Endometrium (tissue), 2 donors: ENCODE measurements at regions not wholly inside any gene's neighbourhood (a gene's known extent, or its start where the extent isn't known, plus 50 kb on each side); places are given as distances from the start of the nearest gene placed in this dataset.
"Not testable (repeated sequence)": the region's sequence is repeated elsewhere in the genome, so short reads cannot be mapped to it uniquely, and the experiment has no call there.

Experiments used
- FAIRE-seq: peaks from 2 replicates; lab custom pipeline; 2012; peaks lifted over from hg19 to GRCh38; lab: Jason Lieb, UNC
- donor health status: control.
- donor health status: control.

GRCh38 chr1:148264374-148265276, 112.5 kb upstream of the NBPF11 start:
- FAIRE-seq = no peak

GRCh38 chr1:148263906-148264255, 111.8 kb upstream of the NBPF11 start:
- no peak for FAIRE-seq

- no peak for FAIRE-seq
Measured at GRCh38 chr1:148263128-148263905, 111.2 kb upstream of the NBPF11 start.

- not testable (repeated sequence) for FAIRE-seq
Measured at GRCh38 chr1:148261684-148262083, 109.6 kb upstream of the NBPF11 start.

- FAIRE-seq = not testable (repeated sequence)
Measured at GRCh38 chr1:148257886-148258285, 105.8 kb upstream of the NBPF11 start.

- not testable (repeated sequence) for FAIRE-seq
Measured at GRCh38 chr1:148254611-148255429, 102.7 kb upstream of the NBPF11 start.

GRCh38 chr1:148253808-148254207, 101.7 kb upstream of the NBPF11 start:
- FAIRE-seq = not testable (repeated sequence)

GRCh38 chr1:148248798-148249197, 96.7 kb upstream of the NBPF11 start:
- not testable (repeated sequence) for FAIRE-seq

GRCh38 chr1:148246258-148246861, 94.3 kb upstream of the NBPF11 start:
- FAIRE-seq = not testable (repeated sequence)

- FAIRE-seq = not testable (repeated sequence)
Measured at GRCh38 chr1:148245843-148246242, 93.8 kb upstream of the NBPF11 start.

GRCh38 chr1:148245443-148245842, 93.4 kb upstream of the NBPF11 start:
- FAIRE-seq = not testable (repeated sequence)

- not testable (repeated sequence) for FAIRE-seq
Measured at GRCh38 chr1:148233250-148233649, 81.2 kb upstream of the NBPF11 start.

GRCh38 chr1:148228846-148229245, 76.8 kb upstream of the NBPF11 start:
- not testable (repeated sequence) for FAIRE-seq

GRCh38 chr1:148222399-148223159, 70.5 kb upstream of the NBPF11 start:
- not testable (repeated sequence) for FAIRE-seq

GRCh38 chr1:148221593-148221992, 69.5 kb upstream of the NBPF11 start:
- not testable (repeated sequence) for FAIRE-seq

- FAIRE-seq = not testable (repeated sequence)
Measured at GRCh38 chr1:148219229-148219628, 67.1 kb upstream of the NBPF11 start.

GRCh38 chr1:148211191-148211590, 59.1 kb upstream of the NBPF11 start:
- not testable (repeated sequence) for FAIRE-seq

GRCh38 chr1:148210624-148211023, 58.5 kb upstream of the NBPF11 start:
- FAIRE-seq = not testable (repeated sequence)

GRCh38 chr1:148210166-148210565, 58.1 kb upstream of the NBPF11 start:
- FAIRE-seq = not testable (repeated sequence)

GRCh38 chr1:148202013-148202412, 49.9 kb upstream of the NBPF11 start:
- not testable (repeated sequence) for FAIRE-seq
